ENCODE measurements at regions not wholly inside any gene's neighbourhood (a gene's known extent, or its start where the extent isn't known, plus 50 kb on each side); places are given as distances from the start of the nearest gene placed in this dataset.

DNA sequence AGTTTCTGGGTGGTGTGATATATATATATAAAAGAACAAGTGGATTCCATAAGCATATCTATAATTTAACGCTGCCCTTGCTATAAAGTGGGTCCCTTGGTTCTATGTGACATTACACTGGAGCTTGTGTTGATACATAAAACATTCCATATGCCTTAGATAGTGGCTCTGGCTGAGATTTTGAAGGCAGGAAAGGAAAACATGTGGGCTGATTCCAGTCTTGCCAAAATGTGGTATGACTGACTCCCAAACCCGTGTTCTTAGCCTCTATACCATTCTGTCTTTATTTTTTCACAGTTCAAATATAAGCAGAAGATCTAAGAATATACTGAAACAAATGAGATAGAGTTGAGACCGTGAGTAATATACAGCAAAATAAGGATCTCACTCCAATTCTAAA lies 522.8 kb upstream of the LRRC4C start:
- DNase-seq: no peak

DNA sequence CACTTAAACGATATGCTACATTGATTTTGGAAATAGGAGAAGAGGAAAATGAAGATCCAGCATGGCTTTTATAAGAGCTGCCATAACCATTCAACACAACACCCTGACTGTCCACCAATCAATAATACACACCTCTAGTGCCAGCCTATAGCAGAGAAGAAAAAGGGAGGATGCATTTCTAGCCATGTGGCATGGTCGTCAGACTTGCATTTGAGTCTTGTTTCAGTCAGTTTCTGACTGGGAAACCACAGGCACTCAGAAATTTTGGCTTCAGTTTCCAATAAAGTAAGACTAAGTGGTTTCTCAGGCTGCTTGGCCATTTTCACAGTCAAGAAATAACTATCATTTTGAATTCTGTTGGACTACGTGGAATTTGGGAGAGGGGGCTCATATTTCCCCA lies 523.5 kb upstream of the LRRC4C start:
- no peak for DNase-seq

GRCh38 chr11:41983475-41983874 lies 524.0 kb upstream of the LRRC4C start:
- DNase-seq: no peak

DNA sequence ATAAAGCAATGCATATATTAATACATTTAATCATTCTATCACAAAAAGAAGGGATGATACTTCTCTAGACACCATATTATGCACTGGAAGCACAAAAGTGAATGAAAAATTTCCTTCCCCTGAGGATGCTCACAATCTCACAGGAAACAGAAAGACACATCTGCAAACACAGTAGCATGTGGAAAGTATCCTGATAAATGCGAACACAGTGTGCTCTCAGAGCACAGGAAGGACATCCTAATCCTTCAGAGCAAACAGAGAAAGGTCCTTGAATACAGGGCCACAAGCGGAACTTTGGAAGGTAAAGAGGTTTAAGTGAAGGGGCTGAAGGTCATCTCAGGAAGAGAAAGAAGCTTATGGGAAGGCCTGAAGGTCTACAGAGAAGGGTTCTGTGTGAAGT lies 524.6 kb upstream of the LRRC4C start:
- no peak for DNase-seq

DNA sequence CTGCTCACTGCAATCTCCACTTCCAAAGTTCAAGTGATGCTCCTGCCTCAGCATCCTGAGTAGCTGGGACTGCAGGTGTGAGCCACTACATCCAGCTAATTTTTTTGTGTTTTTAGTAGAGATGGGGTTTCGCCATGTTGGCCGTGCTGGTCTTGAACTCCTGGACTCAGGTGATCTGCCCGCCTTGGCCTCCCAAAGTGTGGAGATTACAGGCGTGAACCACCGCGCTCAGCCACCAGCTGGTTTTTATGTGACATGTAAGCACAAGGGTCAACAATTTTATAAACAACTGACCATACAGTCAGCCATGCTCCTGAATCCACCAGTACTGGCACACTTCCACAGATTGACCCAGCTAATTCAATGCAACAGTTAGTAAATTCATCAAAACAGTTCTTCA lies 526.3 kb upstream of the LRRC4C start:
- DNase-seq: no peak

- no peak for DNase-seq
Measured at GRCh38 chr11:41988951-41989572, 529.6 kb upstream of the LRRC4C start.

DNA sequence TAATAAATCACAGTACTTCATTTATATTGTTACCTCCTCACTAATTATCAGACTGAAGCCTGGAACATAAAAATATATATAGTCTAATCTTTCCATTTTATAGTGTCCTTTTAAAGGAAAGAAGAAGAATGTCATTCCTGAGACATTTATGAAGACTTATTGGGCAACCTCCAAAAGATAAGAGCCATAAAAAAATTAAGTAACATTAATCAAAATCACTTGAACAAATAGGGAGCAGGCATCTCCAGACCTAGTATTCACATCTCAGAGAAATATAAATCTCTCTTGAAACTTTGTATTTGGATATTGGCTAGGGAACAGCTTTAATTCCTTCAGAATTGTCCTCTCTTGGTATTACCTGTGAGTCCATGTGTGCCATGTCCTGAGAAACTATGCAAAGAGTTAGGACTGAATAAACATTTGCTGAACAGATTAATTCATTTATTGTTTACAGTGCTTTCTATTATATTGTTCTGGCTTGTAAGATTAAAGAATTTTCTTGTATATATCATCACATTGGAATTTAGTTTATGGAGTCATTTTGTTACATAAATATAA lies 530.5 kb upstream of the LRRC4C start:
- DNase-seq: no peak

GRCh38 chr11:41996533-41996932 lies 537.1 kb upstream of the LRRC4C start:
- DNase-seq: no peak

GRCh38 chr11:41997844-41998401 lies 538.5 kb upstream of the LRRC4C start:
- DNase-seq: no peak

GRCh38 chr11:41999066-41999465 lies 539.6 kb upstream of the LRRC4C start:
- no peak for DNase-seq

- DNase-seq: no peak
Measured at GRCh38 chr11:42003801-42004200, 544.3 kb upstream of the LRRC4C start.

DNA sequence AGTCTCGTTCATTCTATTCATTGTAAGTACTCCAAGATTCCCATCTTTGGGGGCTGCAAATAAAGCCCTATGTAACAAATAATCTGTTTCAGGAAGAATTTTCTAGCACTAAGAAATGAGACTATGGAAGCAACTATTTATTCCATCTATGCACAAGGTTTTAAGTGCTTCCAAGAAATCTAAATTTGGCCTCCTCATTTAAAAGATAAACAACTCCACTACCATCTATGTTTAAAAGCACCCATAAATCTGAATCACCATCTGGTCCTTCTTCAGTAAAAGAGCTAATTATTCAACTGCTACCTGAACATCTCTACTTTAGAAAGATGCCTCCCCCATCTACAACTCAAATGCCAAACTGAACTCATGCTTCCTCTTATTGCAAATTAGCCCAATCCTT lies 547.3 kb upstream of the LRRC4C start:
- DNase-seq: no peak

GRCh38 chr11:42012271-42012670 lies 552.8 kb upstream of the LRRC4C start:
- DNase-seq: no peak

DNA sequence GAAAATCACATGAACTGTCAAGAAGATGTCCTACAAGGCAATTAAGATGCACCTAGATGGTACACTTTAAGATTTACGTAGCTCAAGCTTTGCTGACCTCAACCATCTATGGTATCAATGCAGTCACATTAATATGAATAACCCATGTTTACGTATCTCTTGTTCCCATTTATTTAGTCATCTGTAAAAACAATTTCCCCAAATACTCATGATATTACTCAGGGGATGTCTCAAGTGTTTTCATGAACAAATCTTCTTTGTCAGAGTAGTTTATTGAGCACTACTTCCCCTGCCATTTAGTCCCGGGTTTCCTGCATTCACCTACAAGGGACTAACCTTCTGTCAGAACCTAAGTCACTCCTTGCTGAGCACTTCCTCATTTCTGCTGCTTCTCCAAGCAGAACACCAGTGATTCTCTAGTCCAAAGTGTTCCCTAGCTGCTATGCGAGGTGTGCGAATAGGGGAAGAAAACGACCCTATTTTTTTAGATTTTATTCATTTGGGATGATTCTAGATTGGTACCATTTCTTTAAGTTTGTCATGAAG lies 554.3 kb upstream of the LRRC4C start:
- DNase-seq: no peak

DNA sequence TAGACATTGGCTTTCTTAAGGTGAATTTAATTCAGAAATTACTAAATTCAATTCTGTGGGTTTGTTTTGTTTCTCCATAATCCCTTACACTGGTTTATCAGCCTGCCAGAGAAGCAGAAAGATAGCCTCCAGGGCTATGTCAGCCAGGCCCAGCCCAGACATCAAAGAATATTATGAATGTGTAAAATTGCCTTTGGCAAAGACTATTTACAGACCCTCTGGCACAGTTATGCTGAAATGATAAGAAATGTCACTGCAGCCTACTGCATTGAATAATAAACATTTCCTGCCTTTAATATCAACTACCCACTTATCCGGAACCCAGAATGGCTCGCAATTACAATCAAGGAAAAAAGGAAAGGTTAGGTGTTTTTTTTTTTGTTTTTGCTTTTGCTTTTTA lies 562.5 kb upstream of the LRRC4C start:
- no peak for DNase-seq

DNA sequence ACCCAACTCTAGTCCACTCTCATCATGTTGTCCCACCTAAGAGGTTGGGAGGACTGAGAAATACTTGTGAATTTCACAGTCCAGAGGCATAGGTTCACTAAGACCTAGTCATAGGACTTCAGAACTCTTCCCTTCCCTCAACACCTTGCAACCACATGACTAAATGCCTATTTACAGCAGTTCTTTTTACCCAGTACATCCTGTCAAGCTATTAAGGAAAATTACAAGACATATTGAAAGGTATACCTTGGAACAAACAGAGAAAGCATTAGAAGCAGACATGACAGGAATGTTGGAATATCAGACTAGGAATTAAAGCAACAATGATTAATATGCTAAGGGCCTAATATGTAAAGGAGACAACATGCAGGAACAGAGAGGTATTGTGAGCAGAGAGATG lies 563.8 kb upstream of the LRRC4C start:
- DNase-seq: no peak

DNA sequence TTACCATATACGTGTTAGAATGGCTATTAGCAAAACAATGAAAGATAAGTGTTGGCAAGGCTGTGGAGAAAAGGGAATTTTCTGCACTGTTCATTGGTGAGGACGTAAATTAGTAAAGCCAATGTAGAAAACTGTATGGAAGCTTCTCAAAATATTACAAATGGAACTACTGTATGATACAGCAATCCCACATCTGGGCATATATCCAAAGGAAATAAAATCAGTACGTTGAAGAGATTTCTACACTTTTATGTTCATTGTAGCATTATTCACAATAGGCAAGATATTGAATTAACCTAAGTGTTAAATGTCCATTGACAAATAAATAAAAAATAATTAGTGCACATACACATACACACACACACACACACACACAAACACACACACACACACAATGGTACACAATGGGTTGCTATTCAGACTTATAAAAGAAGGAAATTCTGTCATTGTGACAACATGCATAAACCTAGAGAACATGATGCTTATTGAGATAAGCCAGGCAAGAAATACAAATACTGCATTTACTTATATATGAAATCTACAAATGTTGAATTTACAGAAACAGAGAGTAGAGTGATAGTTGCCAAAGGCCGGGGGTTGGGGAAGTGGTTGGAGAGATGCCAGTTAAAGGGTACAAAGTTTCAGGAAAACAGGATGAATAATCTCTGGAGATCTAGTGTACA lies 565.8 kb upstream of the LRRC4C start:
- DNase-seq: no peak

DNA sequence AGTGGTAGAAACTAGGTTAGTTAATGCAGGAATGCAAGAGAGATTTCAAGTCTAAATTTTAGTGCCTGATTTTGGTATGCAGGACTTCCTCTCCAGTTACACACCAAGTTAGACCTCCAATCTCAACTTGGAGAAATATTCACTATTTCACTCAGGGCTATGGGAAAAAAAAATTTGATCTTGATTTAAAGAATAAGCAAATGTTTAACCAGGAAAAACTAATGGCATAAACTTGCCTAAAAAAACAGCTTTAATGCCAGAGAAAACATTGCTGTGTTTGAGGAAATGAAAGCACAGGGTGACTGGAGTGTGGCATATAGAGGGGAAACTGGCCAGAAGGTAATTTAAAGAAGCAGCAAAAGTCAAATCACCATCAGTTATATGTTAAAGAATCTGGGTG lies 575.4 kb upstream of the LRRC4C start:
- no peak for DNase-seq

DNA sequence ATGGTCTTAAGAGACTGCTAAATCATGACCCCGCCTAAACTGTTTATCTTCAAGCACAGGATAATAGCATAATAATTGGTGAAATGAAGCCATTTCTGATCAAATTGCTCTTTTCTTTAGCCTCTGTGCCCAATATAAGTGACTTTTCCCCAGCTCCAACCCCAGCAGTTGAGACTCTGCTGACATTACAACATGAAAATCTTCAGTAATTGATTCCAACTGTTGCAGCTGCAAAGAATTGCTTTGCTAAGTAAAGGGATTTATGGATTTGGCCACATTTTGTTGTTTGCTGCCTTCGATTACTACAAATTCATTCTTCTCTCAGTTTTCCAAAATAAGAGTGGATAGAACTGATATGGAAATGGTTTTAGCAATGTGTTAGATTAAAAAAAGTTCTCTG lies 576.7 kb upstream of the LRRC4C start:
- no peak for DNase-seq

DNA sequence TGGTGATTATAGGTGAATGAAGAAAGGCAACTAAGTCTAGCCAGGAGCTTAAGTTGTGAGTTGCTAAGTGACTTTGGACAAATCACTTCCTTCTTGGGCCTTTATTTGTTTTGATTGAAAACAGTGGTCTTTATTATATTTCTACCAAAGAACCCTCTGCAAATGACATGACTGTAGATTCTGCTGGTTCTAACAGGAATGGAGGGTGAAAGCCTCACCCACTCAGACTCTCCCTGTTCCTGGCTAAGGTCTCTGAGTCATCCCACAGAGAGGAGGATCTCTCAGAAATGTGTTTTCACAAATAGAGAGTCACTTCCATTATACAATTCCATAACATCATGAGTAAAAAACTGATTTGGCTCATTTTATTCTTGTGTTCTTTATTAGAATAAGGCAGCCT lies 583.9 kb upstream of the LRRC4C start:
- no peak for DNase-seq

- no peak for DNase-seq
Measured at GRCh38 chr11:42047637-42048555, 588.4 kb upstream of the LRRC4C start.

GRCh38 chr11:42049186-42049585 lies 589.7 kb upstream of the LRRC4C start:
- no peak for DNase-seq

- DNase-seq: no peak
Measured at GRCh38 chr11:42049650-42050049, 590.2 kb upstream of the LRRC4C start.

Measured in activated CD4-positive, alpha-beta T cell treated with anti-CD3 and anti-CD28 coated beads, Interleukin-2, amount 50 U/mL, for 16 hours (primary cell).